AG04450 (cell line): ENCODE measurements at regions not wholly inside any gene's neighbourhood (a gene's known extent, or its start where the extent isn't known, plus 50 kb on each side); places are given as distances from the start of the nearest gene placed in this dataset.

Experiments
- CTCF ChIA-PET: fragments of 300-600, 350-600 bp; formaldehyde crosslinking; extraction: SDS; loops from one replicate; lab custom pipeline; 2022; ENCODE audit warnings: antibody characterized with exemption, inconsistent platforms; lab: Charles Lee
- POLR2A ChIA-PET: fragments of 350-600 bp; formaldehyde crosslinking; extraction: SDS; loops from one replicate; lab custom pipeline; 2021; ENCODE audit warnings: antibody characterized with exemption, inconsistent platforms; lab: Yijun Ruan, JAX
- DNase-seq: peaks from one replicate; pipeline ENCODE4 v3.0.0-alpha.2; 2011; ENCODE audit warnings: low read depth, low spot score
- H3K27ac ChIP-seq: one replicate; pipeline ENCODE4 v1.5.1; 2012; ENCODE audit warnings: low read depth, low read length, control low read depth
- H3K27me3 ChIP-seq: one replicate; pipeline ENCODE4 v1.6.0; 2012; ENCODE audit warnings: low read length; ENCODE audit not compliant: control insufficient read depth, insufficient read depth
- H3K4me3 ChIP-seq: 2 replicates; pipeline ENCODE4 v1.5.1; 2011; ENCODE audit warnings: mild to moderate bottlenecking, low read depth, low read length, control low read depth
- H3K9me3 ChIP-seq: 2 replicates; pipeline ENCODE4 v1.5.1; 2012; ENCODE audit warnings: low read length; ENCODE audit not compliant: control insufficient read depth, insufficient read depth
- TF ChIP-seq, protein P1 (sequence below): IDR thresholded peaks from 2 replicates; pipeline ENCODE4 v1.5.1; 2011; ENCODE audit warnings: low read depth, low read length, control low read depth, inconsistent platforms

GRCh38 chr22:48841881-48842582 is 985.6 kb downstream of the BRD1 start:
- TF ChIP-seq, protein P1, sequence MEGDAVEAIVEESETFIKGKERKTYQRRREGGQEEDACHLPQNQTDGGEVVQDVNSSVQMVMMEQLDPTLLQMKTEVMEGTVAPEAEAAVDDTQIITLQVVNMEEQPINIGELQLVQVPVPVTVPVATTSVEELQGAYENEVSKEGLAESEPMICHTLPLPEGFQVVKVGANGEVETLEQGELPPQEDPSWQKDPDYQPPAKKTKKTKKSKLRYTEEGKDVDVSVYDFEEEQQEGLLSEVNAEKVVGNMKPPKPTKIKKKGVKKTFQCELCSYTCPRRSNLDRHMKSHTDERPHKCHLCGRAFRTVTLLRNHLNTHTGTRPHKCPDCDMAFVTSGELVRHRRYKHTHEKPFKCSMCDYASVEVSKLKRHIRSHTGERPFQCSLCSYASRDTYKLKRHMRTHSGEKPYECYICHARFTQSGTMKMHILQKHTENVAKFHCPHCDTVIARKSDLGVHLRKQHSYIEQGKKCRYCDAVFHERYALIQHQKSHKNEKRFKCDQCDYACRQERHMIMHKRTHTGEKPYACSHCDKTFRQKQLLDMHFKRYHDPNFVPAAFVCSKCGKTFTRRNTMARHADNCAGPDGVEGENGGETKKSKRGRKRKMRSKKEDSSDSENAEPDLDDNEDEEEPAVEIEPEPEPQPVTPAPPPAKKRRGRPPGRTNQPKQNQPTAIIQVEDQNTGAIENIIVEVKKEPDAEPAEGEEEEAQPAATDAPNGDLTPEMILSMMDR, result no peak
- Histone ChIP-seq H3K27ac (no peak overlapping the region), H3K27me3 (no peaks in the 10 kb centered on the region), H3K9me3 (peaks cover 95% of the 10 kb centered on the region), H3K4me3 (no peak overlapping the region)
- DNase-seq, result no peak
- ChIA-PET POLR2A (no interaction called here), CTCF (no interaction called here)

- ChIA-PET POLR2A (no interaction called here), CTCF (no interaction called here)
- no peaks in the 10 kb centered on the region for H3K27me3 ChIP-seq
- no peak for DNase-seq
- TF ChIP-seq, protein P1, result no peak
- H3K27ac ChIP-seq, result no peak overlapping the region
- peaks cover 97% of the 10 kb centered on the region for H3K9me3 ChIP-seq
- no peak overlapping the region for H3K4me3 ChIP-seq
Measured at GRCh38 chr22:48840112-48840949, 987.3 kb downstream of the BRD1 start.

DNA sequence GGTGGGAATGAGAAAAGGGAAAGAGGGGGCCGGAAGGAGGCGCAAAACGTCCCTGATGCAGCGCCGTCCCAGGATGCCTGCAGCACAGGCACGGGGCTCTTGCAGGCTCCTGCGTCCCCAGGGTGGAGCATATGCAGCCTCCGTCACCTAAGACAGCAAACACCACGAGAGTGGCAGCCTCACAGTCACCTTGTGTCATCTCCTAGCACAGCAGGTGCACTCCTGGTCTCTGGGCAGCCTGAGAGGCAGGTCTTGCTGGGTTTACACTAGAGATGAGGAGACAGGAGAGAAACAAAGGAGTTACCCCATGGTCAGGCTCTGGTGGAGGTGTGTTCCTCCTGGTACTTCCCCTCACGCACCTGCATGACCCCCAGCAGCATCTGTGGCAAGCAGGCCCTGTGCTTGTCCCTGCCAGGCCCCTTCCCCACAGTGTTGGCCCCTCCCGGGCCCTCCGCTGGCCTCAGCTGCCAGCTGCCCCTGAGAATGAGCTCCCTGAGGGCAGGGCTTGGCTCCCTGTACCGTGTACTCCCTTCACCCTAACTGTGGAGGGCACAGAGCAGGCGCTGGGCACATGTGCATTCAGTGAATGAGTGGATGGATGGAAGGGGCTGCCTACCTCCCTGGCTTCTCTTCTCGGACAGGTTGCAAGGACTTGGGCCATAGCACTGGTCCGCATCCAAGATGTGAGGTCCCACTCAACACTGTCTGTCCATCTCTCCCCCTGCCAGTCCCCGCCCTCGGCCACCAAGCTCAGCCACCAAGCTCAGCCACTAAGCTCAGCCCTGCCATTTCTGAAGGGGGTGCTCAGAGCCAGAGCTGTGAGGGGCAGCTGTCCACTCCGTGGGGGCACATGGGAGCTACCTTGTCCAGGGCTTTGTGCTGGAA is 988.6 kb downstream of the BRD1 start:
- ChIA-PET POLR2A (no interaction called here), CTCF (no interaction called here)
- DNase-seq, result no peak
- H3K27me3 ChIP-seq, result no peaks in the 10 kb centered on the region
- peaks cover 90% of the 10 kb centered on the region for H3K9me3 ChIP-seq
- TF ChIP-seq, protein P1, result no peak
- no peak overlapping the region for H3K27ac ChIP-seq
- no peak overlapping the region for H3K4me3 ChIP-seq

DNA sequence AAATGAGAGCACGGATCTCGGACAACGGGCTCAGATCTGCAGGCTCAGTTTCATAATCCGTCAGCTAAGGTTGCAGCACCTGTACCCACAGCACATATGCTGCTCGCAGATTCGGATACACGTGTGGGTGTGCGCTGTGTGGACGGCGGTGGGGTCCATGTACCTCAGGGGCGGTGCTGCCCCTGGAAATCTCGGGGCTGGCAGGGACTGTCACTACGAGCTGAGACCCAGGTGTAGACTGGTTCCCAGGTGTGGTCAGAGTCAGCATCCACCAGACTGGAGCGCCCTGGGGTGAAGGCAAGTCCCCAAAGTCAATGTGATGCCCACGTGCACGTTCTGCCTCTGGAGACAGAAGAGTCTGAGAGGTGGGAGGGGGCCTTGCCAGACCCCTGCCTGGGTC is 989.3 kb downstream of the BRD1 start:
- H3K27ac ChIP-seq, result no peak overlapping the region
- H3K4me3 ChIP-seq, result no peak overlapping the region
- no peaks in the 10 kb centered on the region for H3K27me3 ChIP-seq
- DNase-seq, result no peak
- TF ChIP-seq, protein P1, result no peak
- CTCF ChIA-PET, result no interaction called here
- H3K9me3 ChIP-seq, result peaks cover 83% of the 10 kb centered on the region
- POLR2A ChIA-PET, result no interaction called here
